GM12872 (cell line): ENCODE measurements at regions not wholly inside any gene's neighbourhood (a gene's known extent, or its start where the extent isn't known, plus 50 kb on each side); places are given as distances from the start of the nearest gene placed in this dataset.

Experiments
- TF ChIP-seq, protein P1 (sequence below): IDR thresholded peaks from 3 replicates; pipeline ENCODE4 v1.5.1; 2011; ENCODE audit warnings: low read depth, mild to moderate bottlenecking, low read length, moderate library complexity; ENCODE audit not compliant: insufficient read depth

DNA sequence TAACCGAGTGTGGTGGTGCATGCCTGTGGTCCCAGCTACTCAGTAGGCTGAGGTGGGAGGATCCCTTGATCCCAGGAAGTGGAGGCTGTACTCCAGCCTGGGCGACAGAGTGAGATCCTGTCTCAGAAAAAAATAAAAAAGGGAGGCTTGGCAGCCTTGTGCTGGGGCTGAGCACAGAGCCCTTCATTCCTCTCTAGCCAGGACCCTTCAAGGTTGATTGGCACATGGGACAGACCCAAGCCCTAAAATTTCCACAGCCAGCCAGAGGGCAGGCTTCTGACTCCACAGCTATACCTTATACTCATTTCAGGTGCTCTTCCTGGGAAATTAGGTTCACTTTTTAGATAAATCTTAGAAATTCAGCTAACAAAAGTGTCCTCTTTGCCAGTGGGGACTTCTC is 553.0 kb upstream of the CPEB2 start:
- TF ChIP-seq, protein P1, sequence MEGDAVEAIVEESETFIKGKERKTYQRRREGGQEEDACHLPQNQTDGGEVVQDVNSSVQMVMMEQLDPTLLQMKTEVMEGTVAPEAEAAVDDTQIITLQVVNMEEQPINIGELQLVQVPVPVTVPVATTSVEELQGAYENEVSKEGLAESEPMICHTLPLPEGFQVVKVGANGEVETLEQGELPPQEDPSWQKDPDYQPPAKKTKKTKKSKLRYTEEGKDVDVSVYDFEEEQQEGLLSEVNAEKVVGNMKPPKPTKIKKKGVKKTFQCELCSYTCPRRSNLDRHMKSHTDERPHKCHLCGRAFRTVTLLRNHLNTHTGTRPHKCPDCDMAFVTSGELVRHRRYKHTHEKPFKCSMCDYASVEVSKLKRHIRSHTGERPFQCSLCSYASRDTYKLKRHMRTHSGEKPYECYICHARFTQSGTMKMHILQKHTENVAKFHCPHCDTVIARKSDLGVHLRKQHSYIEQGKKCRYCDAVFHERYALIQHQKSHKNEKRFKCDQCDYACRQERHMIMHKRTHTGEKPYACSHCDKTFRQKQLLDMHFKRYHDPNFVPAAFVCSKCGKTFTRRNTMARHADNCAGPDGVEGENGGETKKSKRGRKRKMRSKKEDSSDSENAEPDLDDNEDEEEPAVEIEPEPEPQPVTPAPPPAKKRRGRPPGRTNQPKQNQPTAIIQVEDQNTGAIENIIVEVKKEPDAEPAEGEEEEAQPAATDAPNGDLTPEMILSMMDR, result no peak

DNA sequence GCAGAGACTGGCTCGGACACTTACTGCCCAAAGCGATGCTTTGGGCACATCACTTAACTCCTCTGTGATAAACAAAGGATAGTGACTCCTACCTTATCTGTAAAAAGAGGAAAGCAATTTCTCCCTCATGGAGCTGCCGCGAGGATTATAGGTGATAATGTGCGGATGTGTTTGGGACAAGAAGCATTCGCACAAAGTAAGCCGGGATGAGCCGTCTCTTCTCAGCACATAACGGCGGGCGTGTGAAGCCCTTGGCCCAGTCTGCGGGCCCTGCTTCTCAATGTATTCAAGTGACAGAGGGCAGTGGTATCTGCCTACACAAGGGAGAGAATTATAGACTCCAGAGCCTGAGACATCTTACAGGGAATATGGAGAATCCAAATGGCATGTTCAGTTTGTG is 550.3 kb upstream of the CPEB2 start:
- TF ChIP-seq, protein P1, result no peak

DNA sequence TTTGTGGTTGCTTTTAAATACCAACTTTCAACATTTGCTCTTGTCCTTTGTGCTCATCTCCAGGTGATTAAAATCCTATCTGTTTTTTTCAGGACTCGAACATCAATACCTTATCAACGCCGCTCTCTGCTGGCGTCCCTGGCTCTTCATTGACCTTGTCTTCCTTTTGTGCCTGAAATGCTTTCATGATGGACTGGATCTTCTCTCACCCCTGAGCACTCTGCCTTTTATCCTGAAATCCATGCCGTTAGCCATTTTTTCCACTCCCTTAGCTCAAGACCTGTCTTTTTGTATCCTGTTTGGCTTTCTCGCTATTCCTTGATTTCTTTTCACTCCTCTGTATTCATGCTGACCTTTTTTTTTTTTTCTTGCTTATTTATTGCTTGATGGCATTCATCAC is 549.5 kb upstream of the CPEB2 start:
- TF ChIP-seq, protein P1, result no peak

DNA sequence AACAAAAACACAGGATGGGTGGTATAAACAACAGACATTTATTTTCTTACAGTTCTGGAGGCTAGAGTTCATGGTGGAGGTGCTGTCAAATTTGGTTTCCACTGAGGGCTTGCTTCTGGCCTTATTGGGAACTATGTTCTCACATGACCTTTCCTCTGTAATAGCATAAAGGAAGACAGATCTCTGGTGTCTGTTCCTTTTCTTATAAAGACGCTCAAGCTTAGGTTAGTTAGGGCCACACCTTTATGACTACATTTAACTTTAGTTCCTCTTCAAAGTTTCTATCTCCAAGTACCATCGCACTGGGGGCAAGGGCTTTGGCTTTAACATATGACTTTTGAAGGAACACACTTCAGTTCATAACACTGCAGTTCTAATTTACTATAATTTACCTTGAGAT is 543.8 kb upstream of the CPEB2 start:
- TF ChIP-seq, protein P1, result no peak

DNA sequence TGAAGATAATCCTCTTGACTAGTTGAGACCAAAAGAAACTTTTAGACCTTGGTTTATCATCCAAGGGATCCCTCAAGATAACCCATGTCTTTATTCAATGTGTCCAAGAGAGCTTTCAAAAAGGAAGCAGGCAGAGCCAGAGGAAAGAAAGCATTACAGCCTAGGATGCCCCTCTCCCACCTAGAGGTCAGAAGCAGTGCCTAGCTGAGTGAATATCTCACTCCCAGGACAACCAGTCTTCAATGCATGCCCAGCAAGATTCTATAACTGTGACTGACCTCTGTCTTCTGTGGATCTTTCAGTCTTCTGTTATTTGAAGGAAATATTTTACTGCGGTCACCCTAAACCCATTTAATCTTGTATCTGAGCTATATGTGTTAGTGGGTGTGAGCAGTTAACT is 537.2 kb upstream of the CPEB2 start:
- TF ChIP-seq, protein P1, result no peak

DNA sequence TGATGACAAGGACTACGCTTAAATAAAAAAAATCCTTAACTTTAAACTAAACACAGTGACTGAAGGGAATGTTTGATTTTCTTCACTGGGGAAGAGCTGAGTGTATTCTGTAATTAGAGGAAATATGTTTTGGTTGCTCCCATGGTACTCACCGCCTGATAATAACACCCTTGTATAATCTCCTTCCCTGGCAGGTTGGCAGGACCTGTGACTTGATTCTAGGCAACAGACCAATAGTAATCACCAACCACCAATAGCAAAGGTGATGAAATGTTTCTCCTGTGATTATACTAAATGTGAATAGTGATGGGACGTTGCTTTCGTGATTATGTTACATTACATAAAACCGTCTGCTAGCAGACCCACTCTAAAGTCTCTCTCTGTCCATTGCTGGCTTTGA is 536.8 kb upstream of the CPEB2 start:
- TF ChIP-seq, protein P1, result no peak

DNA sequence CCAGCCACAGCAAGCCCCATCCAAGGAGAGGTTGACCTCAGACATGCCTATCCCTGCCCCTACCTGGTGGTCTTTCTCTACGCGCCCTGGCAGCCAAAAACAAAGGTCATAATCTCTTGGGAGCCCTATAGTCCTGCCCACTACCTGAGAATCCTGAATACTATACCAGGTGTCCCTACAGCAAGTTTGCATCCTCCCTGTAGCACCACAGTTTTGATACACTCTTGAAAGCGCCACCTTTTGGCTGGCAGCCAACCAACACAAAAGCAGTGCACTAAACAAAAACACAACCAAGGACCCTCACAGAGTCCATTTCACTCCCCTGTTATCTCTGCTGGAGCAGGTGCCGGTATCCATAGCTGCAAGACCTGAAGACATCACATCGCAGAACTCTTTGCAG is 523.8 kb upstream of the CPEB2 start:
- TF ChIP-seq, protein P1, result no peak

DNA sequence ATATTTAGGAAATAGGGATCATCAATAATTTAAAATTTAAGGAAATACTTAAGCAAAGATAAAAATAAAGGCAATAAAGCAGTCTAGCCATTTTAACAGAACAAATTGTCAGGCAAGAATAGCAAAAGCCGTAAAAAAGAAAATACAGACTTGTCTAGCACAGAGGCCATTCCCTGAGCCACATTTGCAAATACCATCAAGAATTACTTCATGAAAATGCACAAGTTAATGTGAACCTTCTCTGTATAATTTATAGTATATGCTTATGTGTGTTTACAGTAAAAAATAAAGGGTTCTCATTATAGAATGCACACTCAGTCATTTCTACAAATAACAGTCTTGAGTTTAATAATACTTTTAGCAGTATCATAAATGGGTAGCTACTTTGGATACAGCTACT is 505.9 kb upstream of the CPEB2 start:
- TF ChIP-seq, protein P1, result no peak
